ENCODE measurements at regions not wholly inside any gene's neighbourhood (a gene's known extent, or its start where the extent isn't known, plus 50 kb on each side); places are given as distances from the start of the nearest gene placed in this dataset.

- DNase-seq, result no peak
- no peak for TF ChIP-seq CTCF (IDR thresholded peaks at IDR 0.05; ENCODE audit: low read depth, low read length, missing control alignments)
- Histone ChIP-seq H3K27ac (no peak overlapping the region), H3K4me3 (ENCODE audit: low read depth, low read length) (no peak overlapping the region), H3K36me3 (replicated peaks) (no peaks in the 10 kb centered on the region), H3K27me3 (replicated peaks) (no peaks in the 10 kb centered on the region)
- in situ Hi-C loops (cut with HindIII; ENCODE audit: low pct_ligation_motif_present, low sequenced_read_pairs), result no loop called here
Measured at GRCh38 chr2:147491506-147491905, 353.3 kb upstream of the ACVR2A start.

DNA sequence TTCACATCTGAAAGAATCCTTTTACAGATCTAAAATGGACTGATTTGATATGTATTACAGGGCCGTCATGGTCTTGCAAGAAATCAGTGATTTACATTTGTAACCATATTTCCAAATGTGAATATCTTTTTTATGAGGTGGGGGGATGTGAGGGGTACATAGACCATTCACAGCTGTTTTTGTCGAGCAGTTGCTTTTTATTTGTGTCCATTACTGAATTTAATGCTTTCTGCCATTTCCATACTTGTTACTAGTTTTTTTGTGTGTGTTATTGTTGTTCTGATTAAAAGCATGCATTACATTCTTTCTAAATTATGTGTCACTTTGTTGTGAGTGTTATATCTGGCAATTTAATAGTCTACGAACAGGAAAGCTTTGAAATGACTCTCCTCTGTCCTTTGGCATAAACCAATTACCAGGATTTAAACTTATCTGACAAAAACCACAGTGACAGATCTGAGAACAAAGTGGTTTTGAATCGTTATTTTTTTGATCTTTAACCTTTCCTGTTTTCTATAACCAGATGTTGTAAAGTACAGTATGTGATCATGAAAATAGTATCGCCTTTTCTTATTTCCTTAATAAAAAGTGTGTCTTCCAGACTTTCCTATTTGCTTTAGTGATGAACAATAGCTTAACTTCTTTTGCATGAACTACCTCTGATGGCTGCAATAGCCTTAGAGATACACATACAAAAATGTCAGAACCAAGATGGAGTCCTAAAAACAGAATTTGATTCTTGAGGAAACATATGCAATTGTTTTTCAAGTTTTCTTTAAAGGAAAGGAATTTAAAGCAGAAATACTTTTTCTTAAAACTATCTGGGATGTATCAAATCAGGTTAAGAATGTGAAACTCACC lies 354.2 kb upstream of the ACVR2A start:
- Histone ChIP-seq H3K27ac (no peak overlapping the region), H3K27me3 (replicated peaks) (no peaks in the 10 kb centered on the region), H3K4me3 (ENCODE audit: low read depth, low read length) (no peak overlapping the region), H3K36me3 (replicated peaks) (no peaks in the 10 kb centered on the region)
- no peak for TF ChIP-seq CTCF (IDR thresholded peaks at IDR 0.05; ENCODE audit: low read depth, low read length, missing control alignments)
- no peak for DNase-seq
- in situ Hi-C loops (cut with HindIII; ENCODE audit: low pct_ligation_motif_present, low sequenced_read_pairs), result no loop called here

GRCh38 chr2:147488472-147488871 lies 356.4 kb upstream of the ACVR2A start:
- Histone ChIP-seq H3K27me3 (replicated peaks) (no peaks in the 10 kb centered on the region), H3K36me3 (replicated peaks) (no peaks in the 10 kb centered on the region), H3K27ac (no peak overlapping the region), H3K4me3 (ENCODE audit: low read depth, low read length) (no peak overlapping the region)
- no peak for TF ChIP-seq CTCF (IDR thresholded peaks at IDR 0.05; ENCODE audit: low read depth, low read length, missing control alignments)
- in situ Hi-C loops (cut with HindIII; ENCODE audit: low pct_ligation_motif_present, low sequenced_read_pairs), result no loop called here
- no peak for DNase-seq

- Histone ChIP-seq H3K4me3 (ENCODE audit: low read depth, low read length) (no peak overlapping the region), H3K27me3 (replicated peaks) (no peaks in the 10 kb centered on the region), H3K27ac (no peak overlapping the region), H3K36me3 (replicated peaks) (no peaks in the 10 kb centered on the region)
- no peak for DNase-seq
- in situ Hi-C loops (cut with HindIII; ENCODE audit: low pct_ligation_motif_present, low sequenced_read_pairs), result no loop called here
- TF ChIP-seq CTCF (IDR thresholded peaks at IDR 0.05; ENCODE audit: low read depth, low read length, missing control alignments), result no peak
Measured at GRCh38 chr2:147487978-147488289, 356.9 kb upstream of the ACVR2A start.

DNA sequence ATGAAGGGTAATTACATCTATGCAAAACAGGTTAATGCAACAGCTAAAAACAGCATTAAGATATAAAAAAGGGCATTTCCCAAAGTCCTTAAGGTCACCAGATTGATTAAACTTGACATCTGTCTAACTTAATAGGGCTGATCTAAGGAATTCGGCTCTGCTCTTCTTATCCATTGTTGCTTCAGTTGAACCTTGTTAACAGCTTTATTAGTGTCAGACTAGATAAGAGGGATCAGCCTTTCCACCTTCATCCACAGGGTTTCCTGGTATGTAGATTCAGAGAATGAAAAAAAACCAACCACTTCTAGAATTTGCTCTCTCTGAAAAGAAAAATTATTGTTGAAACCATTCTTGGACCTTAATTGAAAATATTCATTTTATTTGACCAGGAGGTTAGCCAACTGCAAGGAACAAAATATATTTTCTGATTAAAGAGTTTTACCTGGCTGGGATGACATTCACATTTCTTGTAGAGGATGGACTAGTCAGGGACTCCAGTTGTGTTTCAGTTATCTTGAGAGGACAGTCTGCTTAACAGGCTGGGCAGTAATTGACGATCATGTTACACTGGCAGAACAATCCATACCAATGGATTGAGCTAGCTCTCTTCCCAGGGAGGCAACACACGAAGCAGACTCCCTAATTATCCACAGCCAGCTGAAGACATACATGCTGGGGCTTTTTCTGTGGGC lies 357.4 kb upstream of the ACVR2A start:
- no peaks in the 10 kb centered on the region for H3K27me3 ChIP-seq (replicated peaks)
- H3K4me3 ChIP-seq (ENCODE audit: low read depth, low read length), result no peak overlapping the region
- DNase-seq, result no peak
- TF ChIP-seq CTCF (IDR thresholded peaks at IDR 0.05; ENCODE audit: low read depth, low read length, missing control alignments), result no peak
- no peaks in the 10 kb centered on the region for H3K36me3 ChIP-seq (replicated peaks)
- in situ Hi-C loops (cut with HindIII; ENCODE audit: low pct_ligation_motif_present, low sequenced_read_pairs), result no loop called here
- H3K27ac ChIP-seq, result no peak overlapping the region
